ENCODE measurements at regions not wholly inside any gene's neighbourhood (a gene's known extent, or its start where the extent isn't known, plus 50 kb on each side); places are given as distances from the start of the nearest gene placed in this dataset.

DNA sequence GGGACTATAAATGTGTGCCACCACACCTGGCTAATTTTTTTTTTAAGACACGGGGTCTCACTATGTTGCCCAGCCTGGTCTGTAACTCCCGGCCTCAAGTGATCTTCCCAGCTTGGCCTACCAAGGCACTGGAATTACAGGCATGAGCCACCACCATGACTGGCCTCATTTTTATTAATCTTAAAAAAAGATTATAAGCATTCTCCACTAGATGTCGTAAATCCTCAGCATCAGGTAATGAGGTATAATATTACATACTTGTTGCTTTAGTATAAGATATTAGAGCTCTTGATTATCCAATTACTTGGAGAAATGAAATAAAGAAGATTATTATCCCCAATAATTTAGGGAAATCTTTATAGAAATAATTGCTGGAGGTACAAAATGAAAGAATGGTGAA, 78.2 kb upstream of the HTR1A start:
- TF ChIP-seq, protein P1, sequence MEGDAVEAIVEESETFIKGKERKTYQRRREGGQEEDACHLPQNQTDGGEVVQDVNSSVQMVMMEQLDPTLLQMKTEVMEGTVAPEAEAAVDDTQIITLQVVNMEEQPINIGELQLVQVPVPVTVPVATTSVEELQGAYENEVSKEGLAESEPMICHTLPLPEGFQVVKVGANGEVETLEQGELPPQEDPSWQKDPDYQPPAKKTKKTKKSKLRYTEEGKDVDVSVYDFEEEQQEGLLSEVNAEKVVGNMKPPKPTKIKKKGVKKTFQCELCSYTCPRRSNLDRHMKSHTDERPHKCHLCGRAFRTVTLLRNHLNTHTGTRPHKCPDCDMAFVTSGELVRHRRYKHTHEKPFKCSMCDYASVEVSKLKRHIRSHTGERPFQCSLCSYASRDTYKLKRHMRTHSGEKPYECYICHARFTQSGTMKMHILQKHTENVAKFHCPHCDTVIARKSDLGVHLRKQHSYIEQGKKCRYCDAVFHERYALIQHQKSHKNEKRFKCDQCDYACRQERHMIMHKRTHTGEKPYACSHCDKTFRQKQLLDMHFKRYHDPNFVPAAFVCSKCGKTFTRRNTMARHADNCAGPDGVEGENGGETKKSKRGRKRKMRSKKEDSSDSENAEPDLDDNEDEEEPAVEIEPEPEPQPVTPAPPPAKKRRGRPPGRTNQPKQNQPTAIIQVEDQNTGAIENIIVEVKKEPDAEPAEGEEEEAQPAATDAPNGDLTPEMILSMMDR (IDR thresholded peaks at IDR 0.05; ENCODE audit: unreplicated experiment), result peak; percentile 25
- intact Hi-C loops (cut with micrococcal nuclease), result no loop called here
- H3K27ac Mint-ChIP-seq (ENCODE audit: low read depth, unreplicated experiment), result no peak overlapping the region
- ChIA-PET CTCF (interaction anchor here (0.5 to 2.5 kb wide), 22 partner anchors 10 to 1347 kb away, joined by 3 to 9 read pairs (median 3); no protein-coding TSS in a partner anchor), POLR2A (no interaction called here)
- DNase-seq (ENCODE audit: unreplicated experiment), result peak; percentile 23
- no peaks in the 10 kb centered on the region for H3K27me3 Mint-ChIP-seq (ENCODE audit: insufficient read depth, unreplicated experiment)
- BruUV-seq (replicated peaks), result no TSS peak
- H3K36me3 Mint-ChIP-seq (ENCODE audit: insufficient read depth, unreplicated experiment), result no peaks in the 10 kb centered on the region
- no peaks in the 10 kb centered on the region for H3K4me1 Mint-ChIP-seq (ENCODE audit: insufficient read depth, unreplicated experiment)
- no peak overlapping the region for H3K4me3 Mint-ChIP-seq (ENCODE audit: unreplicated experiment)
- H3K9me3 Mint-ChIP-seq (ENCODE audit: unreplicated experiment), result peaks cover 17% of the 10 kb centered on the region

DNA sequence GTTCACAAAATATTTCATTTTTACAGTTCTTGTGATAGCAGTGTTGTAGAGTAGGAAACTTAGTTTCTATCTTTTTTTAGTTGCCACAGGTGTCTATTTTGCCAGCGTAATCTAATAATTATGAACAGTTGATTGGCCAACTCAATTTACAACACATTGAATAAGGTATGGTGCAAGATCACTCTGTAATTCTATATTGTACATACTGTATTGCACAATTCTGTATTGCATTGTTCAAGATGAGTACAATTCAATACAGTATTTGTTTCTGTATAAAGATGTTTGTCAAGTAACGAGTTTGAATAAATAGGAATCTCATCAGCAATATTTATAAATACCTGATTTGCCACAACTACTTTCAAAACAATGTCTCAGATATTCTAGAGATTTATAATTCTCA, 64.2 kb upstream of the HTR1A start:
- intact Hi-C loops (cut with micrococcal nuclease), result no loop called here
- BruUV-seq (replicated peaks), result no TSS peak
- ChIA-PET CTCF (no interaction called here), POLR2A (no interaction called here)
- Mint-ChIP-seq H3K4me1 (ENCODE audit: insufficient read depth, unreplicated experiment) (no peaks in the 10 kb centered on the region), H3K36me3 (ENCODE audit: insufficient read depth, unreplicated experiment) (no peaks in the 10 kb centered on the region), H3K27me3 (ENCODE audit: insufficient read depth, unreplicated experiment) (no peaks in the 10 kb centered on the region), H3K9me3 (ENCODE audit: unreplicated experiment) (no peaks in the 10 kb centered on the region), H3K27ac (ENCODE audit: low read depth, unreplicated experiment) (no peak overlapping the region), H3K4me3 (ENCODE audit: unreplicated experiment) (no peak overlapping the region)
- TF ChIP-seq, protein P1 (IDR thresholded peaks at IDR 0.05; ENCODE audit: unreplicated experiment), result no peak
- peak; percentile 36 for DNase-seq (ENCODE audit: unreplicated experiment)

DNA sequence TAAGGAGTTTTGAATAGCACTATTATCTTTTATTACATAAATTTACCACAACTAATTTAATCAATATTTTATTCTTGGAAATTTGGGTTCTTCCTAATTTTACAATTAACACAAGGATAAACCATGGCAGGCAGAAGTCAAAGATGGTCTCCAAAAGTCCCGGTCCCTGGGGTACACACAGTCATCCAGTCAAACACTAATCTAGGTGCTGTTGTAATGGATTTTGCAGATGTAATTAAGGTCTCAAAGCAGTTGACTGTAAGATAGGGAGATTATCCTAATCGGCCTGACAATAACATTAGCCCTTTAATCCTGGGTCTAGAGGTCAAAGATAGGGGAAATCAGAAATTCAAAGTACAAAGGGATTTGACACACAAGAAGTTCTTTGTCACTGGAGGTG, 57.5 kb upstream of the HTR1A start:
- CTCF ChIA-PET, result interaction anchor here (0.7 kb wide), 1 partner anchor 21 kb away, joined by 3 read pairs; no protein-coding TSS in a partner anchor
- TF ChIP-seq, protein P1 (IDR thresholded peaks at IDR 0.05; ENCODE audit: unreplicated experiment), result no peak
- no peaks in the 10 kb centered on the region for H3K4me1 Mint-ChIP-seq (ENCODE audit: insufficient read depth, unreplicated experiment)
- no peak overlapping the region for H3K27ac Mint-ChIP-seq (ENCODE audit: low read depth, unreplicated experiment)
- no TSS peak for BruUV-seq (replicated peaks)
- no peaks in the 10 kb centered on the region for H3K36me3 Mint-ChIP-seq (ENCODE audit: insufficient read depth, unreplicated experiment)
- intact Hi-C loops (cut with micrococcal nuclease), result no loop called here
- H3K4me3 Mint-ChIP-seq (ENCODE audit: unreplicated experiment), result no peak overlapping the region
- DNase-seq (ENCODE audit: unreplicated experiment), result no peak
- H3K27me3 Mint-ChIP-seq (ENCODE audit: insufficient read depth, unreplicated experiment), result no peaks in the 10 kb centered on the region
- H3K9me3 Mint-ChIP-seq (ENCODE audit: unreplicated experiment), result no peaks in the 10 kb centered on the region
- POLR2A ChIA-PET, result interaction anchor here (0.6 kb wide), 1 partner anchor 957 kb away, joined by 4 read pairs; no protein-coding TSS in a partner anchor

DNA sequence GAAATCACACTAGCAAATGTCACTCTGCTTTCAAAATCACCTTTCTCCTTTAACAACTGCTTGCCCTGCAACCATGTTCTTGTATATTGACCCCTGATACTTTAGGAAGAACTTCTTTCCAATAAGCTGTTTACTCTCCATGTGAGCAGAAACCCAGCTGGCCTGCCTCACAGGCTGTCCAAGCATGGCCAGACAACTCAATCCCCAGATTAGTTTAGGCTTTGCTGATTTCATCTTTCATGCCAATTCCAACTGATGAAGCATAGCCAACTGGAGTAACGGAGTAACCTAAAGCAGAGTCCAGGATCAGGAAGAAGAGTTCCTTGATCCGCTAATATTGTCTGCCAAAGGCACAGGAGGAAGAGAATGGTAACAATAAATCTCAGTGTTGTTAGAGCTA, 56.7 kb upstream of the HTR1A start:
- POLR2A ChIA-PET, result no interaction called here
- H3K27ac Mint-ChIP-seq (ENCODE audit: low read depth, unreplicated experiment), result no peak overlapping the region
- no peaks in the 10 kb centered on the region for H3K27me3 Mint-ChIP-seq (ENCODE audit: insufficient read depth, unreplicated experiment)
- TF ChIP-seq, protein P1 (IDR thresholded peaks at IDR 0.05; ENCODE audit: unreplicated experiment), result no peak
- DNase-seq (ENCODE audit: unreplicated experiment), result no peak
- no peaks in the 10 kb centered on the region for H3K36me3 Mint-ChIP-seq (ENCODE audit: insufficient read depth, unreplicated experiment)
- no peak overlapping the region for H3K4me3 Mint-ChIP-seq (ENCODE audit: unreplicated experiment)
- no peaks in the 10 kb centered on the region for H3K9me3 Mint-ChIP-seq (ENCODE audit: unreplicated experiment)
- intact Hi-C loops (cut with micrococcal nuclease), result no loop called here
- H3K4me1 Mint-ChIP-seq (ENCODE audit: insufficient read depth, unreplicated experiment), result no peaks in the 10 kb centered on the region
- BruUV-seq (replicated peaks), result no TSS peak
- CTCF ChIA-PET, result interaction anchor here (0.7 kb wide), 1 partner anchor 22 kb away, joined by 3 read pairs; no protein-coding TSS in a partner anchor

Measured in MCF 10A (cell line).